Heart right ventricle (tissue), 16 donors: ENCODE measurements at regions not wholly inside any gene's neighbourhood (a gene's known extent, or its start where the extent isn't known, plus 50 kb on each side); places are given as distances from the start of the nearest gene placed in this dataset.

Experiments
- ATAC-seq, 8 donors: fragments of 200-7000 bp; cut with Tn5 transposase; one replicate each; pipeline ENCODE4 v1.9.1; 2020; ENCODE audit warnings: mild to moderate bottlenecking in 8 of 8, moderate library complexity in 8 of 8, moderate number of reproducible peaks in 1 of 8
- DNase-seq, 2 donors: peaks; one replicate each; pipeline ENCODE4 v3.0.0-alpha.2; 2020
- H3K27ac ChIP-seq, 10 donors: fragments of 200-600 bp; sonication (generic) in 2 of 10; one replicate each; pipeline versions ENCODE4 v1.5.0 to v1.8.0; 2020 to 2022; ENCODE audit warnings: mild to moderate bottlenecking in 3 of 10
- H3K27me3 ChIP-seq, 7 donors: fragments of 200-600 bp; one replicate each; pipeline ENCODE4 v1.8.0; 2021 to 2022; ENCODE audit warnings: mild to moderate bottlenecking in 2 of 7
- H3K36me3 ChIP-seq, 9 donors: fragments of 200-600 bp; sonication (generic) in 1 of 9; one replicate each; pipeline versions ENCODE4 v1.5.0 to v1.8.0; 2020 to 2022; ENCODE audit warnings: mild to moderate bottlenecking in 2 of 9
- H3K4me1 ChIP-seq, 9 donors: fragments of 200-600 bp; sonication (generic) in 1 of 9; one replicate each; pipeline versions ENCODE4 v1.5.0 to v1.8.0; 2020 to 2022; ENCODE audit warnings: mild to moderate bottlenecking in 4 of 9
- H3K4me3 ChIP-seq, 10 donors: fragments of 200-600 bp; sonication (generic) in 2 of 10; one replicate each; pipeline versions ENCODE4 v1.5.0 to v1.8.0; 2020 to 2022; ENCODE audit warnings: mild to moderate bottlenecking in 7 of 10, moderate library complexity in 2 of 10
- H3K9me3 ChIP-seq, 11 donors: fragments of 200-600 bp in 10 of 11; sonication (generic) in 2 of 11; one replicate each; pipeline versions ENCODE4 v1.5.0 to v1.8.0; 2013 to 2022; ENCODE audit warnings: mild to moderate bottlenecking in 2 of 11, control low read depth in 1 of 11, moderate library complexity in 1 of 11
- WGBS, 2 donors: extraction: QIAGEN DNeasy Blood & Tissue Kit; methylation state at CpG; one replicate each; pipeline ENCODE4 v1.1.7; 2013; ENCODE audit warnings: inconsistent platforms in 1 of 2; 5-methylcytosine and 5-hydroxymethylcytosine counted together
- intact Hi-C, 10 donors: fragments of 100-400 bp; cut with DNase I; formaldehyde crosslinking; loops; one replicate each; pipeline versions ENCODE4 v1.11.1 to v1.14.2; 2022
- TF ChIP-seq, protein P1 (sequence below), 9 donors: fragments of 200-600 bp; sonication (generic) in 2 of 9; IDR thresholded peaks; one replicate each; pipeline versions ENCODE4 v1.5.0 to v1.8.0; 2021 to 2022; ENCODE audit warnings: antibody characterized with exemption in 9 of 9, mild to moderate bottlenecking in 5 of 9, moderate library complexity in 1 of 9
- donor health status: Arrhythmogenic right ventricular cardiomyopathy.
- donor health status: ischemic (EF 13 %, LVEDD 7.1; RV severe dilation, severe dysfunction).
- donor health status: healthy with polysubstance abuse.
- donor health status: DM: no; HTN: yes; CAD: no.
- donor health status: DM: no; HTN: no; CAD: no.
- donor health status: ischemic (EF 25% LVEDD 6.9; RV normal size, moderate dysfunction).
- donor health status: ischemic (EF 25% LVEDD 5.7; RV mildly dilated, moderate dysfunction).
- donor health status: healthy.
- donor health status: DM: yes; HTN: yes; CAD: no.
- donor health status: Ischemic cardiomyopathy.
- donor health status: ischemic (EF 35%, LVEDD 5.7; RV mildly dilated, moderate dysfunction).
- donor health status: nonischemic (EF 11% LVEDD 7.7; RV severe dilation, severe dysfunction).
- donor health status: DM: yes; HTN: yes; CAD: no.
- donor health status: PGD.
- donor health status: ischemic (EF 29% LVEDD 5.4; RV normal size, mild dysfunction).
- donor health status: nonischemic (EF 23%, LVEDD 6.1; RV moderate dilation, normal function).

DNA sequence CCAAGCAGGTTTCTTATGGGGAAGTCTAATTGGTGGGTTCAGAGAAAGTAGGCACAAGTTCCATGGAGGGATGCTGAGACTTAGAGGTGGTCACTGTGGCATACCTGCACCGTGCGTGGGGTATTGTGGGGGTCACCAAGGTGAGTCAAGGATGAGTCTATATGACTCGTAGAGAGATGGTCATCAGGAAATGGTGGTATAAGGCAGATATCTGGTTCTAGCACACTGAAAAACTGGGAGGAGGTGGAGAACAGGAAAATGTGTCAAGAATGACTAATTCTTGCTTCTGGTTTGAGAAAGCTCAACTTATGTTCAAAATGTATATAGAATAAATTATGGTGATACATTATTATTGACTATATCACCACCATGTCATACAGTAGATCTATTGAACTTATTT, 258.1 kb downstream of the RAB38 start:
- DNase-seq (no peak), ATAC-seq (no peak)
- H3K27ac ChIP-seq = no peak overlapping the region
- TF ChIP-seq, protein P1, sequence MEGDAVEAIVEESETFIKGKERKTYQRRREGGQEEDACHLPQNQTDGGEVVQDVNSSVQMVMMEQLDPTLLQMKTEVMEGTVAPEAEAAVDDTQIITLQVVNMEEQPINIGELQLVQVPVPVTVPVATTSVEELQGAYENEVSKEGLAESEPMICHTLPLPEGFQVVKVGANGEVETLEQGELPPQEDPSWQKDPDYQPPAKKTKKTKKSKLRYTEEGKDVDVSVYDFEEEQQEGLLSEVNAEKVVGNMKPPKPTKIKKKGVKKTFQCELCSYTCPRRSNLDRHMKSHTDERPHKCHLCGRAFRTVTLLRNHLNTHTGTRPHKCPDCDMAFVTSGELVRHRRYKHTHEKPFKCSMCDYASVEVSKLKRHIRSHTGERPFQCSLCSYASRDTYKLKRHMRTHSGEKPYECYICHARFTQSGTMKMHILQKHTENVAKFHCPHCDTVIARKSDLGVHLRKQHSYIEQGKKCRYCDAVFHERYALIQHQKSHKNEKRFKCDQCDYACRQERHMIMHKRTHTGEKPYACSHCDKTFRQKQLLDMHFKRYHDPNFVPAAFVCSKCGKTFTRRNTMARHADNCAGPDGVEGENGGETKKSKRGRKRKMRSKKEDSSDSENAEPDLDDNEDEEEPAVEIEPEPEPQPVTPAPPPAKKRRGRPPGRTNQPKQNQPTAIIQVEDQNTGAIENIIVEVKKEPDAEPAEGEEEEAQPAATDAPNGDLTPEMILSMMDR (IDR thresholded peaks at IDR 0.05) = no peak
- no peaks in the 10 kb centered on the region for H3K27me3 ChIP-seq
- WGBS, 2 donors = 85 to 87% methylated on average over 3 of the region's 3 CpGs
- H3K4me1 ChIP-seq = no peaks in the 10 kb centered on the region
- no peak overlapping the region for H3K4me3 ChIP-seq
- H3K9me3 ChIP-seq = no peaks in the 10 kb centered on the region
- no peaks in the 10 kb centered on the region for H3K36me3 ChIP-seq
- intact Hi-C loops = no loop called here

DNA sequence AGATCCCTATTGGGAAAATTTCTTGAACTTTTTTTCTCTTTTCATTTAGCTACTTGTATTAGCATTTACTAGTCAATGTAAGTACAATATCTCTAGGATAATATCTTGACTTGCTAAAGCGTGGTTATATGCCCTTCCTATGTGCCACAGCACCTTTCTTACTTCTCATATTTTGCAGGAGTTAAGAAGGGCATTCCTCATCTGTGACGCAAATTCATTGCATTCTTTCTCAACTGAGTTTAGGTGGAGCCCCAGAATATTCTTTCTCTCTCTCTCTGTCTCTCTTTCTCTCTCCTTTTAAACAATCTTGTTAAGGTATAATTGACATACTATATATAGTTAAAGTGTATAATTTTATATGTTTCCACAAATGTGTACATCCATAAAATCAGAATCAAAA, 266.1 kb downstream of the RAB38 start:
- no peaks in the 10 kb centered on the region for H3K9me3 ChIP-seq
- H3K4me1 ChIP-seq = no peaks in the 10 kb centered on the region
- H3K4me3 ChIP-seq = no peak overlapping the region
- 64 to 71% methylated on average over 2 of the region's 2 CpGs for WGBS, 2 donors
- no peaks in the 10 kb centered on the region for H3K36me3 ChIP-seq
- DNase-seq (no peak), ATAC-seq (no peak)
- intact Hi-C loops = no loop called here
- TF ChIP-seq, protein P1 (IDR thresholded peaks at IDR 0.05) = no peak
- no peaks in the 10 kb centered on the region for H3K27me3 ChIP-seq
- H3K27ac ChIP-seq = no peak overlapping the region

DNA sequence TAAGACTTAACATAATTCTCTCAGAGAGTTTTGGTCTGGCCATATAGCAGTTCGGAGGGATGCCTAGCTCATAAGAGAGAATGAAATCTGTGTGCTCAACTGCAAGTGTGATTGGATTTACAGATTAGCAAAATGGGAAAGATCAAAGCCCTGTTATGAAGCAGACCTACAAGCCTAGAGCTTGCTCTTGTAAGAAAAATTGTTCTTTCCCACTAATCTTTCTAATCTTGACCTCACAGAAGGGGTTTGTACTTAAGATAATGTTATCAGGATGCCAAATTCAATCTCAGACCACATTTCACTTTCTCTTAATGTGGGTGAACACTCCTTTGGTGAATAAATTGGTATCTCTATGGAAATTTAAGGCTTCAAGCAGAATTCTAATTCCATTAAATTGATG, 267.2 kb downstream of the RAB38 start:
- DNase-seq (no peak), ATAC-seq (no peak)
- Histone ChIP-seq H3K4me1 (no peaks in the 10 kb centered on the region), H3K4me3 (no peak overlapping the region), H3K36me3 (no peaks in the 10 kb centered on the region), H3K27me3 (no peaks in the 10 kb centered on the region), H3K9me3 (no peaks in the 10 kb centered on the region), H3K27ac (no peak overlapping the region)
- 68 to 74% methylated on average over 1 of the region's 1 CpG for WGBS, 2 donors
- intact Hi-C loops = no loop called here
- TF ChIP-seq, protein P1 (IDR thresholded peaks at IDR 0.05) = no peak

DNA sequence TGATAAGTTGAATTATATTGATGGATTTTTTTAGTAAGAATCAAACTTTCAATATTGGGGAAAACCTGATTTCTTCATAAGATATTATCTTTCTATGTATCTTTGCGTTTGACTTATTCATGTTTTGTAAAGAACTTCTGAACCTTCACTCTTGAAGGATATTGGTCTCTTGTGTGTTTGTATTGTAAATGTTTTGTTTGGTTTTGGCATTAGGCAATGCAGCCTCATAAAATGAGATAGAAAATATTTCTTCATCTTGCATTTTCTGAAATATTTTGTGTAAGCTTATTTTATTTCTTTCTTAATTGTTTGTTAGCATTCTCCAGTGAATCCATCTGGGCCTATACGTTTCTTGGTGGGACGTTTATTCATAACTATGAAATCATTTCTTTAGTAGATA, 271.9 kb downstream of the RAB38 start:
- no peaks in the 10 kb centered on the region for H3K27me3 ChIP-seq
- no peak overlapping the region for H3K4me3 ChIP-seq
- intact Hi-C loops = no loop called here
- no peak overlapping the region for H3K27ac ChIP-seq
- no peaks in the 10 kb centered on the region for H3K9me3 ChIP-seq
- 68 to 88% methylated on average over 3 of the region's 3 CpGs for WGBS, 2 donors
- DNase-seq (no peak), ATAC-seq (no peak)
- H3K36me3 ChIP-seq = no peaks in the 10 kb centered on the region
- no peaks in the 10 kb centered on the region for H3K4me1 ChIP-seq
- TF ChIP-seq, protein P1 (IDR thresholded peaks at IDR 0.05) = no peak

DNA sequence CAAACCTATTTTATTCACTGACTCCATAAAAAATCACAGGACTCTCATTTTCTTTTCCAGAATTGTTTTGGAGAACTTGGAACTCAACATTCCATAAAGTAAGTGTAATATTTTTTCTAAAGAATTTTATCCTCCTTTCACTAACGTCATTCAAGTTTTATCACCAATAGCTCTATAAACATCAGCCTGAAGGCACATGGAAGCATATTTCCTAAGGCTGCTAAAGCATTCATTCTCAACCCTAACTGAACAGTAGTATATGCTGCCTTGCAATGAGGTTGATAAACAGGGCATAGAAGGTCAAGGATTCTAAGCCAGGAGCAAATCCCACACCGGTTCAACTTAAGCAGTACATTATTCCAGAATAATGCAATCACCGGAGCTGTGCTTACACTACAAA, 273.9 kb downstream of the RAB38 start:
- TF ChIP-seq, protein P1 (IDR thresholded peaks at IDR 0.05) = no peak
- intact Hi-C loops = no loop called here
- H3K4me1 ChIP-seq = no peaks in the 10 kb centered on the region
- no peaks in the 10 kb centered on the region for H3K9me3 ChIP-seq
- DNase-seq = no peak
- H3K27ac ChIP-seq = no peak overlapping the region
- no peaks in the 10 kb centered on the region for H3K36me3 ChIP-seq
- WGBS, 2 donors = 48 to 56% methylated on average over 3 of the region's 3 CpGs
- no peak for ATAC-seq
- no peaks in the 10 kb centered on the region for H3K27me3 ChIP-seq
- no peak overlapping the region for H3K4me3 ChIP-seq
